Motor neuron (in vitro differentiated cells): ENCODE measurements at regions not wholly inside any gene's neighbourhood (a gene's known extent, or its start where the extent isn't known, plus 50 kb on each side); places are given as distances from the start of the nearest gene placed in this dataset.
A peak's percentile ranks its signal among the peaks of the same experiment; 100 is the strongest.

Source experiments
- ATAC-seq, 8 experiments: fragments of 200-7000 bp; cut with Tn5 transposase; replicated peaks in 6 of 8; 2 replicates each; pipeline ENCODE4 v1.8.0; 2021; ENCODE audit warnings: mild to moderate bottlenecking in 8 of 8, moderate library complexity in 8 of 8
- H3K27ac ChIP-seq, 2 donors: fragments of 250-450 bp; sonication (Bioruptor Pico); 2 replicates each; pipeline ENCODE4 v1.9.0; 2021; ENCODE audit warnings: antibody characterized with exemption in 2 of 2, mild to moderate bottlenecking in 2 of 2, moderate library complexity in 1 of 2
- H3K4me1 ChIP-seq, 2 donors: fragments of 250-450 bp; sonication (Bioruptor Pico); replicated peaks in 1 of 2; 2 replicates each; pipeline ENCODE4 v1.6.1; 2021; ENCODE audit warnings: antibody characterized with exemption in 2 of 2, mild to moderate bottlenecking in 2 of 2, moderate library complexity in 1 of 2
- H3K4me3 ChIP-seq, 5 donors: fragments of 250-450 bp; sonication (Bioruptor Pico); 2 replicates each; pipeline ENCODE4 v1.9.0; 2021; ENCODE audit warnings: antibody characterized with exemption in 5 of 5, mild to moderate bottlenecking in 5 of 5, moderate library complexity in 4 of 5
- WGBS, 10 experiments: fragments of 450-650 bp; shearing (Covaris generic); methylation state at CpG; one replicate each; pipeline ENCODE4 v1.0.0; 2022; 5-methylcytosine and 5-hydroxymethylcytosine counted together
- in situ Hi-C, 9 experiments: fragments of 400-800 bp; cut with MboI; loops; one replicate each; pipeline ENCODE4 v1.15.0; 2021; ENCODE audit warnings: low sequenced_read_pairs in 9 of 9, low pct_unique_long_range_greater_than_20kb in 2 of 9; ENCODE audit not compliant: unreplicated experiment in 9 of 9

- H3K4me1 ChIP-seq, result no peaks in the 10 kb centered on the region
- no peak overlapping the region for H3K27ac ChIP-seq
- no peak overlapping the region for H3K4me3 ChIP-seq
- in situ Hi-C loops, result no loop called here
- 53 to 100% (median 87%) methylated on average over 1 to 4 of the region's 4 CpGs for WGBS, 10 experiments
- no peak for ATAC-seq
Observed at GRCh38 chr7:94054130-94054529, 50.0 kb upstream of the BET1 start.

GRCh38 chr7:94055963-94056362, 51.8 kb upstream of the BET1 start:
- Histone ChIP-seq H3K4me1 (no peaks in the 10 kb centered on the region), H3K4me3 (no peak overlapping the region), H3K27ac (no peak overlapping the region)
- in situ Hi-C loops, result no loop called here
- no peak for ATAC-seq

- H3K4me3 ChIP-seq, result no peak overlapping the region
- in situ Hi-C loops, result no loop called here
- H3K27ac ChIP-seq, result no peak overlapping the region
- 10 to 71% (median 35%) methylated on average over 1 to 3 of the region's 3 CpGs; no CpG with 5 or more reads in 1 of the 10 experiments for WGBS, 10 experiments
- no peaks in the 10 kb centered on the region for H3K4me1 ChIP-seq
- peak in 1 of 8 experiments; percentile 31 for ATAC-seq
Observed at GRCh38 chr7:94056796-94057207, 52.6 kb upstream of the BET1 start.

- ATAC-seq, result no peak
- H3K4me3 ChIP-seq, result no peak overlapping the region
- H3K27ac ChIP-seq, result no peak overlapping the region
- 60 to 100% (median 90%) methylated on average over 1 to 4 of the region's 4 CpGs; no CpG with 5 or more reads in 1 of the 10 experiments for WGBS, 10 experiments
- H3K4me1 ChIP-seq, result no peaks in the 10 kb centered on the region
- in situ Hi-C loops, result no loop called here
Observed at GRCh38 chr7:94057955-94058354, 53.8 kb upstream of the BET1 start.

GRCh38 chr7:94059746-94060145, 55.6 kb upstream of the BET1 start:
- in situ Hi-C loops, result no loop called here
- Histone ChIP-seq H3K4me1 (no peaks in the 10 kb centered on the region), H3K27ac (no peak overlapping the region), H3K4me3 (no peak overlapping the region)
- ATAC-seq, result peak in 1 of 8 experiments; percentile 46
- 0 to 87% (median 54%) methylated on average over 1 to 5 of the region's 5 CpGs; no CpG with 5 or more reads in 1 of the 10 experiments for WGBS, 10 experiments

GRCh38 chr7:94060752-94061151, 56.6 kb upstream of the BET1 start:
- peak in 2 of 8 experiments; percentile 21 to 33 for ATAC-seq
- in situ Hi-C loops, result no loop called here
- no peaks in the 10 kb centered on the region for H3K4me1 ChIP-seq
- H3K27ac ChIP-seq, result no peak overlapping the region
- 0 to 100% (median 23%) methylated on average over 1 of the region's 5 CpGs; no CpG with 5 or more reads in 4 of the 10 experiments for WGBS, 10 experiments
- no peak overlapping the region for H3K4me3 ChIP-seq

GRCh38 chr7:94061326-94061725, 57.2 kb upstream of the BET1 start:
- no peak for ATAC-seq
- H3K27ac ChIP-seq, result no peak overlapping the region
- 40 to 90% (median 64%) methylated on average over 1 to 3 of the region's 3 CpGs; no CpG with 5 or more reads in 2 of the 10 experiments for WGBS, 10 experiments
- no peaks in the 10 kb centered on the region for H3K4me1 ChIP-seq
- in situ Hi-C loops, result no loop called here
- H3K4me3 ChIP-seq, result no peak overlapping the region

GRCh38 chr7:94062372-94062771, 58.2 kb upstream of the BET1 start:
- 20 to 97% (median 77%) methylated on average over 1 to 3 of the region's 3 CpGs; no CpG with 5 or more reads in 2 of the 10 experiments for WGBS, 10 experiments
- Histone ChIP-seq H3K27ac (no peak overlapping the region), H3K4me3 (no peak overlapping the region), H3K4me1 (no peaks in the 10 kb centered on the region)
- in situ Hi-C loops, result no loop called here
- ATAC-seq, result no peak

- 0 to 90% (median 79%) methylated on average over 1 to 4 of the region's 4 CpGs for WGBS, 10 experiments
- H3K27ac ChIP-seq, result no peak overlapping the region
- no peaks in the 10 kb centered on the region for H3K4me1 ChIP-seq
- in situ Hi-C loops, result no loop called here
- no peak overlapping the region for H3K4me3 ChIP-seq
- no peak for ATAC-seq
Observed at GRCh38 chr7:94064541-94065191, 60.5 kb upstream of the BET1 start.

GRCh38 chr7:94067047-94067446, 62.9 kb upstream of the BET1 start:
- in situ Hi-C loops, result no loop called here
- no peaks in the 10 kb centered on the region for H3K4me1 ChIP-seq
- WGBS, 10 experiments, result 50 to 100% (median 77%) methylated on average over 1 of the region's 1 CpG; no CpG with 5 or more reads in 2 of the 10 experiments
- H3K4me3 ChIP-seq, result no peak overlapping the region
- ATAC-seq, result no peak
- no peak overlapping the region for H3K27ac ChIP-seq

- Histone ChIP-seq H3K4me3 (no peak overlapping the region), H3K4me1 (no peaks in the 10 kb centered on the region), H3K27ac (no peak overlapping the region)
- in situ Hi-C loops, result no loop called here
- ATAC-seq, result no peak
- 0 to 93% (median 62%) methylated on average over 1 to 3 of the region's 3 CpGs for WGBS, 10 experiments
Observed at GRCh38 chr7:94067506-94067905, 63.4 kb upstream of the BET1 start.

- Histone ChIP-seq H3K4me3 (no peak overlapping the region), H3K27ac (no peak overlapping the region), H3K4me1 (no peaks in the 10 kb centered on the region)
- ATAC-seq, result no peak
- in situ Hi-C loops, result no loop called here
- WGBS, 10 experiments, result 60 to 100% (median 83%) methylated on average over 1 to 4 of the region's 7 CpGs; no CpG with 5 or more reads in 1 of the 10 experiments
Observed at GRCh38 chr7:94069162-94069739, 65.1 kb upstream of the BET1 start.

- Histone ChIP-seq H3K4me3 (no peak overlapping the region), H3K4me1 (no peaks in the 10 kb centered on the region), H3K27ac (no peak overlapping the region)
- in situ Hi-C loops, result loop anchor here in 3 of 9 experiments (25.0 kb wide), 2 partner anchors 168 to 293 kb away; partner anchors contain the start of genes GNG11 (in 3 of the 3) and GNGT1 (in 3 of the 3)
- no peak for ATAC-seq
- 83 to 100% (median 100%) methylated on average over 1 to 4 of the region's 5 CpGs; no CpG with 5 or more reads in 3 of the 10 experiments for WGBS, 10 experiments
Observed at GRCh38 chr7:94080551-94080950, 76.4 kb upstream of the BET1 start.

- in situ Hi-C loops, result loop anchor here in 3 of 9 experiments (25.0 kb wide), 2 partner anchors 170 to 295 kb away; partner anchors contain the start of genes GNG11 (in 3 of the 3) and GNGT1 (in 3 of the 3)
- no peak overlapping the region for H3K4me3 ChIP-seq
- ATAC-seq, result no peak
Observed at GRCh38 chr7:94082126-94082525, 78.0 kb upstream of the BET1 start.

More at GRCh38 chr7:94082126-94082525, 78.0 kb upstream of the BET1 start:
- H3K27ac ChIP-seq, result no peak overlapping the region
- H3K4me1 ChIP-seq, result no peaks in the 10 kb centered on the region
